SK-N-SH treated with all-trans-retinoic acid at 6 μM for 48 hours (cell line): ENCODE measurements at regions not wholly inside any gene's neighbourhood (a gene's known extent, or its start where the extent isn't known, plus 50 kb on each side); places are given as distances from the start of the nearest gene placed in this dataset.

Source experiments
- GLIS3 ChIP-seq: fragments of 250-450 bp; sonication (Bioruptor Pico); IDR thresholded peaks from 2 replicates; pipeline ENCODE4 v1.5.0; 2020; ENCODE audit warnings: mild to moderate bottlenecking, moderate library complexity
- RARB ChIP-seq: fragments of 250-450 bp; sonication (Bioruptor Pico); IDR thresholded peaks from 2 replicates; pipeline ENCODE4 v1.8.0; 2021; ENCODE audit warnings: mild to moderate bottlenecking, moderate library complexity
- SNAI2 ChIP-seq: fragments of 250-450 bp; sonication (Bioruptor Pico); IDR thresholded peaks from 2 replicates; pipeline ENCODE4 v1.5.0; 2020; ENCODE audit warnings: mild to moderate bottlenecking, moderate library complexity
- ZFP3 ChIP-seq: fragments of 250-450 bp; sonication (Bioruptor Pico); IDR thresholded peaks from 2 replicates; pipeline ENCODE4 v1.5.0; 2020; ENCODE audit warnings: mild to moderate bottlenecking, moderate library complexity
- ZFP30 ChIP-seq: fragments of 450-650 bp; formaldehyde crosslinking; IDR thresholded peaks from 2 replicates; pipeline ENCODE4 v1.5.0; 2022; ENCODE audit warnings: mild to moderate bottlenecking, moderate library complexity
- ZNF8 ChIP-seq: fragments of 450-650 bp; formaldehyde crosslinking; IDR thresholded peaks from 2 replicates; pipeline ENCODE4 v1.5.0; 2020; ENCODE audit warnings: mild to moderate bottlenecking, moderate library complexity

- TF ChIP-seq RARB (CRISPR knock-in tag) (no peak), ZFP30 (no peak), GLIS3 (CRISPR knock-in tag) (no peak), ZFP3 (CRISPR knock-in tag) (no peak), SNAI2 (CRISPR knock-in tag) (no peak), ZNF8 (CRISPR knock-in tag) (no peak)
Observed at GRCh38 chrX:69362354-69362753, 141.8 kb upstream of the NALF2 start.
